Neural cell (in vitro differentiated cells): ENCODE measurements at regions not wholly inside any gene's neighbourhood (a gene's known extent, or its start where the extent isn't known, plus 50 kb on each side); places are given as distances from the start of the nearest gene placed in this dataset.

Experiments
- H2AFZ ChIP-seq: fragments of 200-600, 300-800 bp; sonication (generic), shearing (Covaris generic); 2 replicates; pipeline ENCODE4 v1.6.0; 2014; ENCODE audit warnings: low read depth, mild to moderate bottlenecking, antibody characterized with exemption, low read length, moderate library complexity
- H3F3A ChIP-seq: fragments of 200-600 bp; shearing (Covaris generic); 2 replicates; pipeline ENCODE4 v1.6.1; 2016; ENCODE audit warnings: mild to moderate bottlenecking, moderate library complexity, mixed read lengths, antibody characterized with exemption, low read length; ENCODE audit not compliant: insufficient read depth, poor library complexity, severe bottlenecking
- H3K27ac ChIP-seq: fragments of 200-600, 300-800 bp; sonication (generic), shearing (Covaris generic); 2 replicates; pipeline ENCODE4 v1.5.1; 2014; ENCODE audit warnings: mild to moderate bottlenecking, low read length, moderate library complexity
- H3K27me3 ChIP-seq: fragments of 300-800, 200-600 bp; sonication (generic), shearing (Covaris generic); 2 replicates; pipeline ENCODE4 v1.6.0; 2014; ENCODE audit warnings: mild to moderate bottlenecking, low read depth, low read length, moderate library complexity; ENCODE audit not compliant: insufficient read depth
- H3K36me3 ChIP-seq: fragments of 300-800, 200-600 bp; sonication (generic), shearing (Covaris generic); 2 replicates; pipeline ENCODE4 v1.5.1; 2014; ENCODE audit warnings: mild to moderate bottlenecking, antibody characterized with exemption, low read length, moderate library complexity; ENCODE audit not compliant: insufficient read depth
- H3K4me2 ChIP-seq: fragments of 300-800, 200-600 bp; sonication (generic), shearing (Covaris generic); 2 replicates; pipeline ENCODE4 v1.6.0; 2014; ENCODE audit warnings: mild to moderate bottlenecking, low read length
- H3K4me3 ChIP-seq: fragments of 300-800, 200-600 bp; sonication (generic), shearing (Covaris generic); 2 replicates; pipeline ENCODE4 v1.5.1; 2014; ENCODE audit warnings: mild to moderate bottlenecking, low read length, moderate library complexity
- H3K79me2 ChIP-seq: fragments of 200-600 bp; shearing (Covaris generic); replicated peaks from 2 replicates; pipeline ENCODE4 v1.6.0; 2014; ENCODE audit warnings: mild to moderate bottlenecking, low read length, moderate library complexity; ENCODE audit not compliant: insufficient read depth
- H3K9ac ChIP-seq: fragments of 300-800, 200-600 bp; sonication (generic), shearing (Covaris generic); 2 replicates; pipeline ENCODE4 v1.6.1; 2016; ENCODE audit warnings: mild to moderate bottlenecking, low read length, mixed read lengths
- H3K9me2 ChIP-seq: fragments of 200-600 bp; shearing (Covaris generic); 2 replicates; pipeline ENCODE4 v1.6.1; 2016; ENCODE audit warnings: mild to moderate bottlenecking, low read length, mixed read lengths; ENCODE audit not compliant: insufficient read depth
- H3K9me3 ChIP-seq: fragments of 200-600, 300-800 bp; sonication (generic), shearing (Covaris generic); 2 replicates; pipeline ENCODE4 v1.6.1; 2016; ENCODE audit warnings: mild to moderate bottlenecking, mixed run types, low read length, moderate library complexity, mixed read lengths
- H4K20me1 ChIP-seq: fragments of 200-600 bp; shearing (Covaris generic); 2 replicates; pipeline ENCODE4 v1.6.1; 2016; ENCODE audit warnings: mild to moderate bottlenecking, mixed run types; ENCODE audit not compliant: insufficient read depth
- CTCF ChIP-seq: fragments of 450-650 bp; IDR thresholded peaks from 2 replicates; pipeline ENCODE4 v1.5.1; 2014; ENCODE audit warnings: antibody characterized with exemption, mild to moderate bottlenecking, moderate library complexity; ENCODE audit not compliant: poor library complexity, severe bottlenecking
- EP300 ChIP-seq: fragments of 450-650 bp; conservative IDR thresholded peaks from 2 replicates; pipeline ENCODE4 v1.6.1; 2014; ENCODE audit warnings: antibody characterized with exemption, mild to moderate bottlenecking, moderate library complexity; ENCODE audit not compliant: poor library complexity, severe bottlenecking
- EZH2 ChIP-seq: fragments of 200-600, 300-800 bp; shearing (Covaris generic), sonication (generic); IDR thresholded peaks from 2 replicates; pipeline ENCODE4 v1.6.1; 2014; ENCODE audit warnings: antibody characterized with exemption, low read length, borderline replicate concordance, mild to moderate bottlenecking; ENCODE audit not compliant: insufficient read depth, poor library complexity, severe bottlenecking
- MXI1 ChIP-seq: fragments of 450-650 bp; conservative IDR thresholded peaks from 2 replicates; pipeline ENCODE4 v1.6.1; 2014; ENCODE audit warnings: antibody characterized with exemption, mild to moderate bottlenecking; ENCODE audit not compliant: poor library complexity, severe bottlenecking
- POLR2AphosphoS5 ChIP-seq: IDR thresholded peaks from 2 replicates; pipeline ENCODE4 v1.6.1; 2012
- RAD21 ChIP-seq: fragments of 450-650 bp; conservative IDR thresholded peaks from 2 replicates; pipeline ENCODE4 v1.6.1; 2014; ENCODE audit warnings: antibody characterized with exemption, mild to moderate bottlenecking, moderate library complexity
- SMC3 ChIP-seq: fragments of 450-650 bp; conservative IDR thresholded peaks from 2 replicates; pipeline ENCODE4 v1.6.1; 2014; ENCODE audit warnings: antibody characterized with exemption, mild to moderate bottlenecking, moderate library complexity; ENCODE audit not compliant: poor library complexity
- TAF1 ChIP-seq: IDR thresholded peaks from 2 replicates; pipeline ENCODE4 v1.6.1; 2012; ENCODE audit warnings: low read depth
- TF ChIP-seq, protein P1 (sequence below): IDR thresholded peaks from 2 replicates; pipeline ENCODE4 v1.6.1; 2012; ENCODE audit warnings: borderline replicate concordance

GRCh38 chr11:56855217-56855616, 106.7 kb upstream of the OR9G4 start:
- H3F3A ChIP-seq: no peaks in the 10 kb centered on the region
- H3K4me3 ChIP-seq: no peak overlapping the region
- no peak for TF ChIP-seq TAF1
- no peak for TF ChIP-seq SMC3
- TF ChIP-seq CTCF: no peak
- TF ChIP-seq EZH2: no peak
- no peak for TF ChIP-seq EP300
- TF ChIP-seq, protein P1, sequence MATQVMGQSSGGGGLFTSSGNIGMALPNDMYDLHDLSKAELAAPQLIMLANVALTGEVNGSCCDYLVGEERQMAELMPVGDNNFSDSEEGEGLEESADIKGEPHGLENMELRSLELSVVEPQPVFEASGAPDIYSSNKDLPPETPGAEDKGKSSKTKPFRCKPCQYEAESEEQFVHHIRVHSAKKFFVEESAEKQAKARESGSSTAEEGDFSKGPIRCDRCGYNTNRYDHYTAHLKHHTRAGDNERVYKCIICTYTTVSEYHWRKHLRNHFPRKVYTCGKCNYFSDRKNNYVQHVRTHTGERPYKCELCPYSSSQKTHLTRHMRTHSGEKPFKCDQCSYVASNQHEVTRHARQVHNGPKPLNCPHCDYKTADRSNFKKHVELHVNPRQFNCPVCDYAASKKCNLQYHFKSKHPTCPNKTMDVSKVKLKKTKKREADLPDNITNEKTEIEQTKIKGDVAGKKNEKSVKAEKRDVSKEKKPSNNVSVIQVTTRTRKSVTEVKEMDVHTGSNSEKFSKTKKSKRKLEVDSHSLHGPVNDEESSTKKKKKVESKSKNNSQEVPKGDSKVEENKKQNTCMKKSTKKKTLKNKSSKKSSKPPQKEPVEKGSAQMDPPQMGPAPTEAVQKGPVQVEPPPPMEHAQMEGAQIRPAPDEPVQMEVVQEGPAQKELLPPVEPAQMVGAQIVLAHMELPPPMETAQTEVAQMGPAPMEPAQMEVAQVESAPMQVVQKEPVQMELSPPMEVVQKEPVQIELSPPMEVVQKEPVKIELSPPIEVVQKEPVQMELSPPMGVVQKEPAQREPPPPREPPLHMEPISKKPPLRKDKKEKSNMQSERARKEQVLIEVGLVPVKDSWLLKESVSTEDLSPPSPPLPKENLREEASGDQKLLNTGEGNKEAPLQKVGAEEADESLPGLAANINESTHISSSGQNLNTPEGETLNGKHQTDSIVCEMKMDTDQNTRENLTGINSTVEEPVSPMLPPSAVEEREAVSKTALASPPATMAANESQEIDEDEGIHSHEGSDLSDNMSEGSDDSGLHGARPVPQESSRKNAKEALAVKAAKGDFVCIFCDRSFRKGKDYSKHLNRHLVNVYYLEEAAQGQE: no peak
- TF ChIP-seq MXI1: no peak
- TF ChIP-seq RAD21: no peak
- TF ChIP-seq POLR2AphosphoS5: no peak
- no peaks in the 10 kb centered on the region for H3K9me3 ChIP-seq
- H3K9ac ChIP-seq: no peak overlapping the region
- no peaks in the 10 kb centered on the region for H3K79me2 ChIP-seq
- H3K27ac ChIP-seq: no peak overlapping the region
- H3K4me2 ChIP-seq: no peak overlapping the region
- H4K20me1 ChIP-seq: no peaks in the 10 kb centered on the region
- no peaks in the 10 kb centered on the region for H3K36me3 ChIP-seq
- H2AFZ ChIP-seq: no peak overlapping the region
- H3K9me2 ChIP-seq: no peaks in the 10 kb centered on the region
- H3K27me3 ChIP-seq: no peaks in the 10 kb centered on the region

DNA sequence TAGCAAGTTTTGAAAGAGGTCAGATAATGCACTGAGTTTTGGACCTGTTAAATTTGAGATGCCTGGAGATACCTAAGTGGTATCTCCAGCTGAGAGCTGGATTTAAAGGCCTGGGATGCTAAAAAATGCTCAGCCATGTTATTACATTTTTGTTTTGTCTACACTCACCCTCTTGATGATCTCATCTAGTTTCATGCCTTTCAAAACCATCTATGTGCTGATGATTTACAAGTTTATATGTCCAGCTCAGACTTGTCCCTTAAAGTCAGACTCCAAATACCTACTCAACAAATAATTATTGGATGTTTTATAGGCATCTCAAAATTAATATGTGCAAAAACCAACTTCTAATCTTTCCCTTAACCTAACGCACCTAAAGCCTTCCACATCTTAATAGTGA, 103.6 kb upstream of the OR9G4 start:
- Histone ChIP-seq H2AFZ (no peak overlapping the region), H3K9me2 (no peaks in the 10 kb centered on the region), H3K27me3 (no peaks in the 10 kb centered on the region), H3K9me3 (no peaks in the 10 kb centered on the region), H3K4me3 (no peak overlapping the region), H3K36me3 (no peaks in the 10 kb centered on the region), H3K27ac (no peak overlapping the region), H3K9ac (no peak overlapping the region), H3K4me2 (no peak overlapping the region), H3F3A (no peaks in the 10 kb centered on the region), H4K20me1 (no peaks in the 10 kb centered on the region), H3K79me2 (no peaks in the 10 kb centered on the region)
- TF ChIP-seq EP300 (no peak), CTCF (no peak), TAF1 (no peak)
